ENCODE measurements at regions not wholly inside any gene's neighbourhood (a gene's known extent, or its start where the extent isn't known, plus 50 kb on each side); places are given as distances from the start of the nearest gene placed in this dataset.

GRCh38 chr20:60579941-60580515, 621.8 kb downstream of the CDH26 start:
- H3K4me1 ChIP-seq (ENCODE audit: control insufficient read depth in 1 of 2, insufficient read depth in 2 of 2, low read length in 2 of 2): no peaks in the 10 kb centered on the region
- H2BK12ac ChIP-seq (ENCODE audit: low read length): no peak overlapping the region
- WGBS (ENCODE audit: extremely low coverage, insufficient coverage, insufficient read length): no CpG with 5 or more reads among the region's 4 CpGs
- H2BK120ac ChIP-seq (ENCODE audit: insufficient read depth, low read length, poor library complexity): no peak overlapping the region
- H3K4ac ChIP-seq (ENCODE audit: low read depth, low read length): no peak overlapping the region
- H3K79me2 ChIP-seq (ENCODE audit: control insufficient read depth, insufficient read depth, low read length, poor library complexity): no peaks in the 10 kb centered on the region
- H4K8ac ChIP-seq (ENCODE audit: low read depth, low read length): no peak overlapping the region
- H3K27ac ChIP-seq (ENCODE audit: low read depth, low read length): no peak overlapping the region
- H3K23ac ChIP-seq (ENCODE audit: low read length): no peak overlapping the region
- H3K79me1 ChIP-seq (ENCODE audit: low read length): no peaks in the 10 kb centered on the region
- H2AFZ ChIP-seq (ENCODE audit: insufficient read depth, low read length, poor library complexity): no peak overlapping the region
- H4K91ac ChIP-seq (ENCODE audit: low read depth, low read length): no peak overlapping the region
- no peak for DNase-seq
- no peaks in the 10 kb centered on the region for H3K27me3 ChIP-seq (ENCODE audit: insufficient read depth, low read length)
- no peak overlapping the region for H3K9ac ChIP-seq (ENCODE audit: low read length)
- no peak overlapping the region for H2BK5ac ChIP-seq (ENCODE audit: low read depth, low read length, poor library complexity)
- no peak overlapping the region for H3K14ac ChIP-seq (ENCODE audit: low read length)
- no peaks in the 10 kb centered on the region for H3K36me3 ChIP-seq (ENCODE audit: control insufficient read depth in 1 of 2, insufficient read depth in 2 of 2, low read length in 2 of 2)
- H3K4me2 ChIP-seq (ENCODE audit: low read length): no peak overlapping the region
- no peak overlapping the region for H4K12ac ChIP-seq (ENCODE audit: low read depth, low read length)
- H3K4me3 ChIP-seq (ENCODE audit: low read depth, low read length): no peak overlapping the region
- no peaks in the 10 kb centered on the region for H3K9me3 ChIP-seq (ENCODE audit: insufficient read depth, low read depth, low read length)
- no peak overlapping the region for H2AK5ac ChIP-seq (ENCODE audit: low read length)
- no peak overlapping the region for H3K18ac ChIP-seq (ENCODE audit: low read length)

- H3K9me3 ChIP-seq (ENCODE audit: insufficient read depth, low read depth, low read length): no peaks in the 10 kb centered on the region
- no peak overlapping the region for H3K4me2 ChIP-seq (ENCODE audit: low read length)
- no peak overlapping the region for H3K9ac ChIP-seq (ENCODE audit: low read length)
- no peak overlapping the region for H3K18ac ChIP-seq (ENCODE audit: low read length)
- no peak overlapping the region for H3K27ac ChIP-seq (ENCODE audit: low read depth, low read length)
- H2BK12ac ChIP-seq (ENCODE audit: low read length): no peak overlapping the region
- H2BK120ac ChIP-seq (ENCODE audit: insufficient read depth, low read length, poor library complexity): no peak overlapping the region
- no peak overlapping the region for H3K4me3 ChIP-seq (ENCODE audit: low read depth, low read length)
- H2AFZ ChIP-seq (ENCODE audit: insufficient read depth, low read length, poor library complexity): no peak overlapping the region
- no peaks in the 10 kb centered on the region for H3K4me1 ChIP-seq (ENCODE audit: control insufficient read depth in 1 of 2, insufficient read depth in 2 of 2, low read length in 2 of 2)
- H3K27me3 ChIP-seq (ENCODE audit: insufficient read depth, low read length): no peaks in the 10 kb centered on the region
- H3K36me3 ChIP-seq (ENCODE audit: control insufficient read depth in 1 of 2, insufficient read depth in 2 of 2, low read length in 2 of 2): no peaks in the 10 kb centered on the region
- no peak overlapping the region for H3K14ac ChIP-seq (ENCODE audit: low read length)
- no peak overlapping the region for H3K4ac ChIP-seq (ENCODE audit: low read depth, low read length)
- no peak overlapping the region for H3K23ac ChIP-seq (ENCODE audit: low read length)
- no peaks in the 10 kb centered on the region for H3K79me1 ChIP-seq (ENCODE audit: low read length)
- no peak overlapping the region for H4K91ac ChIP-seq (ENCODE audit: low read depth, low read length)
- WGBS (ENCODE audit: extremely low coverage, insufficient coverage, insufficient read length): no CpG with 5 or more reads among the region's 4 CpGs
- H4K12ac ChIP-seq (ENCODE audit: low read depth, low read length): no peak overlapping the region
- H3K79me2 ChIP-seq (ENCODE audit: control insufficient read depth, insufficient read depth, low read length, poor library complexity): no peaks in the 10 kb centered on the region
- H2BK5ac ChIP-seq (ENCODE audit: low read depth, low read length, poor library complexity): no peak overlapping the region
- no peak overlapping the region for H4K8ac ChIP-seq (ENCODE audit: low read depth, low read length)
- no peak for DNase-seq
- H2AK5ac ChIP-seq (ENCODE audit: low read length): no peak overlapping the region
Observed at GRCh38 chr20:60581606-60582115, 623.4 kb downstream of the CDH26 start.

GRCh38 chr20:60583741-60584140, 625.5 kb downstream of the CDH26 start:
- no peaks in the 10 kb centered on the region for H3K27me3 ChIP-seq (ENCODE audit: insufficient read depth, low read length)
- no peak overlapping the region for H2BK5ac ChIP-seq (ENCODE audit: low read depth, low read length, poor library complexity)
- peaks cover 0 to 2% of the 10 kb centered on the region in 2 experiments for H3K4me1 ChIP-seq (ENCODE audit: control insufficient read depth in 1 of 2, insufficient read depth in 2 of 2, low read length in 2 of 2)
- no peak overlapping the region for H2BK120ac ChIP-seq (ENCODE audit: insufficient read depth, low read length, poor library complexity)
- H3K14ac ChIP-seq (ENCODE audit: low read length): no peak overlapping the region
- no peaks in the 10 kb centered on the region for H3K79me1 ChIP-seq (ENCODE audit: low read length)
- no peak overlapping the region for H4K8ac ChIP-seq (ENCODE audit: low read depth, low read length)
- no peak overlapping the region for H2BK12ac ChIP-seq (ENCODE audit: low read length)
- H2AFZ ChIP-seq (ENCODE audit: insufficient read depth, low read length, poor library complexity): no peak overlapping the region
- no peaks in the 10 kb centered on the region for H3K36me3 ChIP-seq (ENCODE audit: control insufficient read depth in 1 of 2, insufficient read depth in 2 of 2, low read length in 2 of 2)
- no peak overlapping the region for H3K9ac ChIP-seq (ENCODE audit: low read length)
- H3K4me2 ChIP-seq (ENCODE audit: low read length): no peak overlapping the region
- H3K18ac ChIP-seq (ENCODE audit: low read length): no peak overlapping the region
- H3K23ac ChIP-seq (ENCODE audit: low read length): no peak overlapping the region
- no CpG with 5 or more reads among the region's 2 CpGs for WGBS (ENCODE audit: extremely low coverage, insufficient coverage, insufficient read length)
- H4K91ac ChIP-seq (ENCODE audit: low read depth, low read length): no peak overlapping the region
- no peak overlapping the region for H3K4me3 ChIP-seq (ENCODE audit: low read depth, low read length)
- no peak overlapping the region for H3K27ac ChIP-seq (ENCODE audit: low read depth, low read length)
- DNase-seq: peak; percentile 13 to 32
- H4K12ac ChIP-seq (ENCODE audit: low read depth, low read length): no peak overlapping the region
- no peak overlapping the region for H3K4ac ChIP-seq (ENCODE audit: low read depth, low read length)
- no peaks in the 10 kb centered on the region for H3K79me2 ChIP-seq (ENCODE audit: control insufficient read depth, insufficient read depth, low read length, poor library complexity)
- H2AK5ac ChIP-seq (ENCODE audit: low read length): no peak overlapping the region
- H3K9me3 ChIP-seq (ENCODE audit: insufficient read depth, low read depth, low read length): no peaks in the 10 kb centered on the region

GRCh38 chr20:60584221-60584620, 626.0 kb downstream of the CDH26 start:
- H3K27ac ChIP-seq (ENCODE audit: low read depth, low read length): no peak overlapping the region
- H3K9ac ChIP-seq (ENCODE audit: low read length): no peak overlapping the region
- H2BK12ac ChIP-seq (ENCODE audit: low read length): no peak overlapping the region
- no peak overlapping the region for H3K14ac ChIP-seq (ENCODE audit: low read length)
- H2AFZ ChIP-seq (ENCODE audit: insufficient read depth, low read length, poor library complexity): no peak overlapping the region
- H4K91ac ChIP-seq (ENCODE audit: low read depth, low read length): no peak overlapping the region
- no peak overlapping the region for H2BK120ac ChIP-seq (ENCODE audit: insufficient read depth, low read length, poor library complexity)
- H3K23ac ChIP-seq (ENCODE audit: low read length): no peak overlapping the region
- H3K36me3 ChIP-seq (ENCODE audit: control insufficient read depth in 1 of 2, insufficient read depth in 2 of 2, low read length in 2 of 2): no peaks in the 10 kb centered on the region
- no peak overlapping the region for H3K4me2 ChIP-seq (ENCODE audit: low read length)
- no peak overlapping the region for H2BK5ac ChIP-seq (ENCODE audit: low read depth, low read length, poor library complexity)
- H3K4ac ChIP-seq (ENCODE audit: low read depth, low read length): no peak overlapping the region
- H3K9me3 ChIP-seq (ENCODE audit: insufficient read depth, low read depth, low read length): no peaks in the 10 kb centered on the region
- H3K4me3 ChIP-seq (ENCODE audit: low read depth, low read length): no peak overlapping the region
- H4K8ac ChIP-seq (ENCODE audit: low read depth, low read length): no peak overlapping the region
- no peak overlapping the region for H4K12ac ChIP-seq (ENCODE audit: low read depth, low read length)
- no peaks in the 10 kb centered on the region for H3K79me2 ChIP-seq (ENCODE audit: control insufficient read depth, insufficient read depth, low read length, poor library complexity)
- H3K27me3 ChIP-seq (ENCODE audit: insufficient read depth, low read length): no peaks in the 10 kb centered on the region
- WGBS (ENCODE audit: extremely low coverage, insufficient coverage, insufficient read length): no CpG with 5 or more reads among the region's 4 CpGs
- peaks cover 0 to 2% of the 10 kb centered on the region in 2 experiments for H3K4me1 ChIP-seq (ENCODE audit: control insufficient read depth in 1 of 2, insufficient read depth in 2 of 2, low read length in 2 of 2)
- H3K79me1 ChIP-seq (ENCODE audit: low read length): no peaks in the 10 kb centered on the region
- no peak overlapping the region for H3K18ac ChIP-seq (ENCODE audit: low read length)
- H2AK5ac ChIP-seq (ENCODE audit: low read length): no peak overlapping the region
- no peak for DNase-seq
